ENCODE measurements at regions not wholly inside any gene's neighbourhood (a gene's known extent, or its start where the extent isn't known, plus 50 kb on each side); places are given as distances from the start of the nearest gene placed in this dataset.
"Not testable (repeated sequence)": the region's sequence is repeated elsewhere in the genome, so short reads cannot be mapped to it uniquely, and the experiment has no call there.

DNA sequence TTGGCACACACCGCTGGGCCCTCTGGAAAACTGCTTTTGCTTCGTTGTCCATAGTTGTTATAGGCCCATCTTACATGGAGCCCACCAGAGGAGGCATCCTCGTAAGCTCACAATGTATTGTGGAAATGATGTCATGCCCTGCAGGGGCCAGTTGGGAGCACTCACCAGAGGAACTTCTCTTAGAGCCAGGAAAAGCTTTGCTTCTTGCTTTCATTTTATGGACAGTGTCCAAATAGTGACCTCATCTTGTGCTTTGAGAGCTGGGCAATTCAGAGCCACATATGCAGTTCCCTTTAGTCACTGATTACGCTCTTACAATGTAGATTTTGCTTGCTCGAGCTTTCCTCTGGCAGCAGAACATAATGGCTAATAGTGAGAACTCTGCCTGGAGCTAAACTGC lies 275.6 kb downstream of the AACS start:
- no peak for TF ChIP-seq CTCF (IDR thresholded peaks at IDR 0.05)
- TF ChIP-seq ZFX (IDR thresholded peaks at IDR 0.05; ENCODE audit: borderline replicate concordance), result no peak
- no peak overlapping the region for H3K27ac ChIP-seq

DNA sequence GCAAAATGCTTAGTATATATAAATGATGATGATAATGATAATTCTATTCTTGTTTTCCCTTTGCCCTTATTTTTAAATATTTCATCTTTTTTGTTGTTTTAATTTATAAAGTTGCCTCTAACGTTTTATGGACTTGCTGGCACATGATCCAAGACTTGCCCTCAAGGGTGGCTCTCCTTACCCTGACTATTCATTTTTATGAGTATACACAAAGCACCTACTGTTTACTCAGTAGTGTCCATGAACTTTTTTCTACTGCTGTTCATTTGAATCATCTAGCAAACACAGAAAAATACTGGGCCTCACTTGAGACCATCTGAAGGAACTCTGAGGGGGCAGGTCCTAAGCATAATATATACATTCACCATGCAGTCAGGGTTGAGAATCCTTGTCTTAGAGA lies 276.2 kb downstream of the AACS start:
- no peak for TF ChIP-seq CTCF (IDR thresholded peaks at IDR 0.05)
- no peak for TF ChIP-seq ZFX (IDR thresholded peaks at IDR 0.05; ENCODE audit: borderline replicate concordance)
- no peak overlapping the region for H3K27ac ChIP-seq

DNA sequence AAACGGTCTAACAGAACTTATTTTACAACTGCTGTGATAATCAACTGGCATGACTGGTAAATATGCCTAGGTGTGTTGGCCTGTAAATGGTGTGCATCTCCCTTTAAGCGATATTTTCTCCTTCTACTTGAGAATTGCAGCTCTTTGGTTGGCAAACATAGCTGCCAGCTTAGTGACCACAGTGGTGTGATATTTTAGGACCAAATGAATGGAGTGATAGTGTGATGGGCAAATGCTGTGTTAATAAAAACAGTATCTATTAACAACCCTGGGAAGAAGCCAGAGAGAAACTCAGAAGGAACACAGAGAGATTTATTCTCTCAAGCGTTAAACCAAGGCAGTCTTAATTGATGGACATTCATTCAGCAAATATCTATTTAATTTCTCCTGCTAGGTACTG lies 278.4 kb downstream of the AACS start:
- no peak overlapping the region for H3K27ac ChIP-seq
- TF ChIP-seq ZFX (IDR thresholded peaks at IDR 0.05; ENCODE audit: borderline replicate concordance) (no peak), CTCF (IDR thresholded peaks at IDR 0.05) (no peak)

DNA sequence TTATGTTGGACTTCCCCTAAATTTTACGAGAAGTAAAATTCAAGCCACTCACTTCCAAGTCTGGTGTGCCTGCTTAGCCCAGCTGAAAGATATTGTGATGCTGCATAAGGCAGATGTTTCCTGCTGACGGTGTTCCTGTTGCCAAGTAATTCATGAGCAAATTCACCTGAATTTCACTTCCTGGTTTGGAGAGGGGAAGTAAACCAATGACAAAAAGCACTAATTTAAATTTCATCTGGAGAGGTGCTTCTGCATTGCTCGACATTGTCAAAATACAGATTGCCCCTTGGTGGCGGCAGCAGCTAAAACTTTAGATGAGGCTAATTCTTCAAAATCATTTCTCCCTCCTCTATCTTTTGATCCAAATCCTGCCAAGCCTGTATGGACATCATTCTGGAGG lies 281.1 kb downstream of the AACS start:
- H3K27ac ChIP-seq, result no peak overlapping the region
- TF ChIP-seq ZFX (IDR thresholded peaks at IDR 0.05; ENCODE audit: borderline replicate concordance), result no peak
- TF ChIP-seq CTCF (IDR thresholded peaks at IDR 0.05), result no peak

DNA sequence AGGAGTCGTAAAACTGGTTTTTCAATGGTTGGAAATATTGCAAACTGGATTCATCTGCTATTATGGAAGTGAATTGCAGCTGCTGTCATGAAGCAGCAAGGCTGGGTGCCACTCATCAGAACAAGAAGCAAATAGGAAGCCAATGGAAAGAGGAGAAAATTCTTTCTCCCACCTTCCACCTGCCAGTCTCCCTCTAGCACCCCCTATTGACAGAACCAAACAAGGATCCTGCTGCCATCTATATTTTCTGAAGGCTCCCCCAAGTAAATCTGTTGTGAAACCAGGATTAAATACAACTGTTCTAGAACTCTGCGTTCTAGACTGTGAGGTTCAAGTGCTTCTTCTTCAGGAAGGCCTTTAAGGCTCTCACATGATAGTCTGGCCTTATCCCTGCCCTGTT lies 286.6 kb downstream of the AACS start:
- no peak overlapping the region for H3K27ac ChIP-seq
- TF ChIP-seq ZFX (IDR thresholded peaks at IDR 0.05; ENCODE audit: borderline replicate concordance), result no peak
- peak; percentile 41 for TF ChIP-seq CTCF (IDR thresholded peaks at IDR 0.05)

GRCh38 chr12:125353002-125353401 lies 287.8 kb downstream of the AACS start:
- not testable (repeated sequence) for H3K27ac ChIP-seq

GRCh38 chr12:125353871-125354270 lies 288.6 kb downstream of the AACS start:
- TF ChIP-seq ZFX (IDR thresholded peaks at IDR 0.05; ENCODE audit: borderline replicate concordance), result no peak
- TF ChIP-seq CTCF (IDR thresholded peaks at IDR 0.05), result no peak
- no peak overlapping the region for H3K27ac ChIP-seq

GRCh38 chr12:125355614-125356013 lies 290.4 kb downstream of the AACS start:
- TF ChIP-seq CTCF (IDR thresholded peaks at IDR 0.05), result no peak
- TF ChIP-seq ZFX (IDR thresholded peaks at IDR 0.05; ENCODE audit: borderline replicate concordance), result no peak
- H3K27ac ChIP-seq, result no peak overlapping the region
